ENCODE measurements at regions not wholly inside any gene's neighbourhood (a gene's known extent, or its start where the extent isn't known, plus 50 kb on each side); places are given as distances from the start of the nearest gene placed in this dataset.

- Histone ChIP-seq H2AFZ (no peak overlapping the region), H4K20me1 (ENCODE audit: insufficient read depth, poor library complexity, severe bottlenecking) (no peaks in the 10 kb centered on the region), H3K27me3 (no peaks in the 10 kb centered on the region), H3K4me2 (no peak overlapping the region), H3K79me2 (no peaks in the 10 kb centered on the region), H3K27ac (no peak overlapping the region), H3K9me3 (ENCODE audit: low read depth) (no peaks in the 10 kb centered on the region), H3K4me1 (ENCODE audit: insufficient read depth) (peaks cover 4% of the 10 kb centered on the region), H3K4me3 (no peak overlapping the region), H3K9me2 (replicated peaks; ENCODE audit: insufficient read depth) (no peaks in the 10 kb centered on the region), H3K36me3 (replicated peaks; ENCODE audit: insufficient read depth, low read depth) (no peaks in the 10 kb centered on the region)
- no peak for DNase-seq (ENCODE audit: low spot score)
- WGBS (ENCODE audit: low lambda C conversion rate, missing lambda C conversion rate): 70% methylated on average over 6 of the region's 6 CpGs
- TF ChIP-seq EZH2phosphoT487 (IDR thresholded peaks at IDR 0.05; ENCODE audit: low read depth, severe bottlenecking, unreplicated experiment) (no peak), EZH2 (IDR thresholded peaks at IDR 0.05; ENCODE audit: borderline replicate concordance) (no peak), CTCF (IDR thresholded peaks at IDR 0.05; ENCODE audit: poor library complexity) (no peak)
Measured at GRCh38 chr10:129389194-129389593, 77.8 kb upstream of the MGMT start.

GRCh38 chr10:129390147-129390546 is 76.9 kb upstream of the MGMT start:
- no peaks in the 10 kb centered on the region for H4K20me1 ChIP-seq (ENCODE audit: insufficient read depth, poor library complexity, severe bottlenecking)
- no peaks in the 10 kb centered on the region for H3K9me2 ChIP-seq (replicated peaks; ENCODE audit: insufficient read depth)
- 98% methylated on average over 1 of the region's 1 CpG for WGBS (ENCODE audit: low lambda C conversion rate, missing lambda C conversion rate)
- H3K4me3 ChIP-seq: no peak overlapping the region
- H3K36me3 ChIP-seq (replicated peaks; ENCODE audit: insufficient read depth, low read depth): no peaks in the 10 kb centered on the region
- no peak overlapping the region for H3K27ac ChIP-seq
- no peaks in the 10 kb centered on the region for H3K27me3 ChIP-seq
- H3K4me2 ChIP-seq: no peak overlapping the region
- H3K9me3 ChIP-seq (ENCODE audit: low read depth): no peaks in the 10 kb centered on the region
- no peaks in the 10 kb centered on the region for H3K79me2 ChIP-seq
- DNase-seq (ENCODE audit: low spot score): no peak
- TF ChIP-seq EZH2phosphoT487 (IDR thresholded peaks at IDR 0.05; ENCODE audit: low read depth, severe bottlenecking, unreplicated experiment) (no peak), EZH2 (IDR thresholded peaks at IDR 0.05; ENCODE audit: borderline replicate concordance) (no peak), CTCF (IDR thresholded peaks at IDR 0.05; ENCODE audit: poor library complexity) (no peak)
- H2AFZ ChIP-seq: no peak overlapping the region
- peaks cover 4% of the 10 kb centered on the region for H3K4me1 ChIP-seq (ENCODE audit: insufficient read depth)

GRCh38 chr10:129390726-129391125 is 76.3 kb upstream of the MGMT start:
- TF ChIP-seq CTCF (IDR thresholded peaks at IDR 0.05; ENCODE audit: poor library complexity): no peak
- no peak for TF ChIP-seq EZH2phosphoT487 (IDR thresholded peaks at IDR 0.05; ENCODE audit: low read depth, severe bottlenecking, unreplicated experiment)
- no peak for TF ChIP-seq EZH2 (IDR thresholded peaks at IDR 0.05; ENCODE audit: borderline replicate concordance)
- H3K4me1 ChIP-seq (ENCODE audit: insufficient read depth): peaks cover 4% of the 10 kb centered on the region
- no peak for DNase-seq (ENCODE audit: low spot score)
- H3K9me2 ChIP-seq (replicated peaks; ENCODE audit: insufficient read depth): no peaks in the 10 kb centered on the region
- H3K79me2 ChIP-seq: no peaks in the 10 kb centered on the region
- H3K27me3 ChIP-seq: no peaks in the 10 kb centered on the region
- no peaks in the 10 kb centered on the region for H4K20me1 ChIP-seq (ENCODE audit: insufficient read depth, poor library complexity, severe bottlenecking)
- no peaks in the 10 kb centered on the region for H3K36me3 ChIP-seq (replicated peaks; ENCODE audit: insufficient read depth, low read depth)
- H3K4me2 ChIP-seq: no peak overlapping the region
- H3K27ac ChIP-seq: no peak overlapping the region
- H3K4me3 ChIP-seq: no peak overlapping the region
- H2AFZ ChIP-seq: no peak overlapping the region
- no peaks in the 10 kb centered on the region for H3K9me3 ChIP-seq (ENCODE audit: low read depth)
- 93% methylated on average over 8 of the region's 8 CpGs for WGBS (ENCODE audit: low lambda C conversion rate, missing lambda C conversion rate)

GRCh38 chr10:129391464-129391863 is 75.6 kb upstream of the MGMT start:
- H3K4me1 ChIP-seq (ENCODE audit: insufficient read depth): peaks cover 4% of the 10 kb centered on the region
- H2AFZ ChIP-seq: no peak overlapping the region
- TF ChIP-seq EZH2 (IDR thresholded peaks at IDR 0.05; ENCODE audit: borderline replicate concordance): no peak
- H3K9me2 ChIP-seq (replicated peaks; ENCODE audit: insufficient read depth): no peaks in the 10 kb centered on the region
- no peak overlapping the region for H3K4me2 ChIP-seq
- H3K27me3 ChIP-seq: no peaks in the 10 kb centered on the region
- no peak overlapping the region for H3K4me3 ChIP-seq
- no peaks in the 10 kb centered on the region for H3K9me3 ChIP-seq (ENCODE audit: low read depth)
- H3K27ac ChIP-seq: no peak overlapping the region
- DNase-seq (ENCODE audit: low spot score): no peak
- H4K20me1 ChIP-seq (ENCODE audit: insufficient read depth, poor library complexity, severe bottlenecking): no peaks in the 10 kb centered on the region
- no peaks in the 10 kb centered on the region for H3K79me2 ChIP-seq
- WGBS (ENCODE audit: low lambda C conversion rate, missing lambda C conversion rate): 95% methylated on average over 8 of the region's 8 CpGs
- no peaks in the 10 kb centered on the region for H3K36me3 ChIP-seq (replicated peaks; ENCODE audit: insufficient read depth, low read depth)
